ENCODE measurements at regions not wholly inside any gene's neighbourhood (a gene's known extent, or its start where the extent isn't known, plus 50 kb on each side); places are given as distances from the start of the nearest gene placed in this dataset.

DNA sequence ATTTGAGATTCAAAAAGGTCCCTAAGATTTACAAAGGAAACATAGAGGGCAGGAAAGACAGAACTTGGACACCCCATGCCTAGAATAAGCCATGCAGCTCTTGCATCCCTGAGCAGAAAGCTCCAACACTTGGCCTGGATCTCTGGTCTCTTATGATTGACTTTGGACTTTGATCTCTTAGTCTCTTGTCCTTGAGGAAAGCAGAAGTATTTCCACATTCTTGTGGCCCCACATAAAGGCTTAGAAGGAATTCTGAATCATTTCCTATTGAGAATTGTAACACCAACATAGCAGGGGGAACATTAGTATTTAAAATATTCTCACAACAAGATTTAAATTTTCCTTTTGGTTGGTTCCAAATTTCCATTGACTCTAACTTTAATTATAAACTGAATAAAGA, 283.7 kb upstream of the PRKD1 start:
- Histone ChIP-seq H3K9me3 (no peaks in the 10 kb centered on the region), H3K4me1 (no peaks in the 10 kb centered on the region), H3K36me3 (no peaks in the 10 kb centered on the region), H3K4me3 (no peak overlapping the region), H3K27me3 (no peaks in the 10 kb centered on the region), H3K27ac (no peak overlapping the region)
- ATAC-seq (ENCODE audit: low FRiP score in 2 of 2) (no peak), DNase-seq (no peak)
- TF ChIP-seq EP300 (IDR thresholded peaks at IDR 0.05) (no peak), POLR2A (IDR thresholded peaks at IDR 0.05) (no peak), POLR2AphosphoS5 (IDR thresholded peaks at IDR 0.05) (no peak)
- TF ChIP-seq, protein P1, sequence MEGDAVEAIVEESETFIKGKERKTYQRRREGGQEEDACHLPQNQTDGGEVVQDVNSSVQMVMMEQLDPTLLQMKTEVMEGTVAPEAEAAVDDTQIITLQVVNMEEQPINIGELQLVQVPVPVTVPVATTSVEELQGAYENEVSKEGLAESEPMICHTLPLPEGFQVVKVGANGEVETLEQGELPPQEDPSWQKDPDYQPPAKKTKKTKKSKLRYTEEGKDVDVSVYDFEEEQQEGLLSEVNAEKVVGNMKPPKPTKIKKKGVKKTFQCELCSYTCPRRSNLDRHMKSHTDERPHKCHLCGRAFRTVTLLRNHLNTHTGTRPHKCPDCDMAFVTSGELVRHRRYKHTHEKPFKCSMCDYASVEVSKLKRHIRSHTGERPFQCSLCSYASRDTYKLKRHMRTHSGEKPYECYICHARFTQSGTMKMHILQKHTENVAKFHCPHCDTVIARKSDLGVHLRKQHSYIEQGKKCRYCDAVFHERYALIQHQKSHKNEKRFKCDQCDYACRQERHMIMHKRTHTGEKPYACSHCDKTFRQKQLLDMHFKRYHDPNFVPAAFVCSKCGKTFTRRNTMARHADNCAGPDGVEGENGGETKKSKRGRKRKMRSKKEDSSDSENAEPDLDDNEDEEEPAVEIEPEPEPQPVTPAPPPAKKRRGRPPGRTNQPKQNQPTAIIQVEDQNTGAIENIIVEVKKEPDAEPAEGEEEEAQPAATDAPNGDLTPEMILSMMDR (IDR thresholded peaks at IDR 0.05): no peak

GRCh38 chr14:30214014-30214413, 286.4 kb upstream of the PRKD1 start:
- Histone ChIP-seq H3K27ac (no peak overlapping the region), H3K4me3 (no peak overlapping the region), H3K27me3 (no peaks in the 10 kb centered on the region), H3K4me1 (no peaks in the 10 kb centered on the region), H3K9me3 (no peaks in the 10 kb centered on the region), H3K36me3 (no peaks in the 10 kb centered on the region)
- WGBS, 2 donors: 60 to 67% methylated on average over 3 of the region's 3 CpGs
- DNase-seq: no peak
- TF ChIP-seq, protein P1 (IDR thresholded peaks at IDR 0.05): no peak
- TF ChIP-seq EP300 (IDR thresholded peaks at IDR 0.05) (no peak), POLR2A (IDR thresholded peaks at IDR 0.05) (no peak), POLR2AphosphoS5 (IDR thresholded peaks at IDR 0.05) (no peak)
- ATAC-seq (ENCODE audit: low FRiP score in 2 of 2): no peak

DNA sequence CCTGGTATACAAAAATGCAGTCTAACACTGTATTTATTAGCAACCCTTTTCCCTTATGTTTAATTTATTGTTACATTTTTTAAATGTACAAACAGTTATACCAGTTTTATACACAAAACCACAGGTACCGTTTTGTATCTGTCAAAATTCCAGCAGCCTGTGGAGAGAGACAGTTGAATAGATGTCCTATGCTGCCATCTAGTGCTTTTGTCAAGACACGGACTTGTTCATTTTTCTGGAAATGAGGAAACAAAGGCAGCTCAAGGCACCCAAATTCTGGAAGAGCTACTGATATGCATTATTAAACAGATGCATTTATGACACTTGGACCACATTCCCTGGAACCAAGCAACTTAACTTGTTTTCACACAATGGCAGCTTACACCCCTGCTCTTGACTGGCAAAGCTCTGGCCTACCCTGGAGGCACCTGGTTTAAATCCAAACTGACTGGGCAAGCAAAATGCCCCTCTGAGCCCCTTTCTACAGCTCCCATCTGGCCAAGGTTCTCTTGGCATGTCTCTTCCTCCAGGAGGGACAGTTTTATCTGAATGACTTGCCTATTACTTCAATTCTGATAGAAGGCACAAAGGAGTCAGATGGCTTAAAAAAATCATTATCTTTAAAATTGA, 286.9 kb upstream of the PRKD1 start:
- ATAC-seq (ENCODE audit: low FRiP score in 2 of 2) (peak in 1 of 2 donors; percentile 72), DNase-seq (no peak)
- H3K4me3 ChIP-seq: no peak overlapping the region
- H3K36me3 ChIP-seq: no peaks in the 10 kb centered on the region
- H3K4me1 ChIP-seq: no peaks in the 10 kb centered on the region
- TF ChIP-seq POLR2A (IDR thresholded peaks at IDR 0.05) (no peak), EP300 (IDR thresholded peaks at IDR 0.05) (no peak), POLR2AphosphoS5 (IDR thresholded peaks at IDR 0.05) (no peak)
- TF ChIP-seq, protein P1 (IDR thresholded peaks at IDR 0.05): peak in 5 of 6 experiments; percentile 28 to 64 (median 49)
- no peak overlapping the region for H3K27ac ChIP-seq
- H3K27me3 ChIP-seq: no peaks in the 10 kb centered on the region
- no peaks in the 10 kb centered on the region for H3K9me3 ChIP-seq
- 0% methylated on average over 2 of the region's 2 CpGs for WGBS, 2 donors

DNA sequence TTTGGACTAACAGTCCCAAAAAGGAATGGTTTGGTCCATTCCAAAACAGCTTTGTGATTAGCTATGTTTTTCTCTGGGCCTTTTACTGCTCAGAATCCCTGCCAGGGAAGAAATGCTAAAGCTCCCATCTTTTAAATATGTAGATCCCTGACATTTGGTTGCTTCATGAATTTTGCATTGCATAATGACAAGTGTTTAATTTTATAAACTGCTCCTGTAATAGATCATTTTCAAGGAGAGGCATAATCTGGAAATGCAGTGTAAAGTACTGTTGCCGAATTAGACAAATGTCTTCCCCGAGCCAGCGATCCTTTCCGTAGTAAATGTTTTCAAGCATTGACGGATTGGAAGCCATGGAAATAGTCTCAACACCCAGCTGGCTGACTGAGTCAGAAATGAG, 291.3 kb upstream of the PRKD1 start:
- H3K9me3 ChIP-seq: no peaks in the 10 kb centered on the region
- H3K36me3 ChIP-seq: no peaks in the 10 kb centered on the region
- DNase-seq (no peak), ATAC-seq (ENCODE audit: low FRiP score in 2 of 2) (no peak)
- no peak for TF ChIP-seq POLR2A (IDR thresholded peaks at IDR 0.05)
- no peak for TF ChIP-seq EP300 (IDR thresholded peaks at IDR 0.05)
- TF ChIP-seq, protein P1 (IDR thresholded peaks at IDR 0.05): no peak
- no peak for TF ChIP-seq POLR2AphosphoS5 (IDR thresholded peaks at IDR 0.05)
- WGBS, 2 donors: 88 to 93% methylated on average over 5 of the region's 5 CpGs
- no peak overlapping the region for H3K4me3 ChIP-seq
- no peaks in the 10 kb centered on the region for H3K27me3 ChIP-seq
- no peak overlapping the region for H3K27ac ChIP-seq
- H3K4me1 ChIP-seq: peaks cover 4 to 12% (median 7%) of the 10 kb centered on the region in 4 donors

DNA sequence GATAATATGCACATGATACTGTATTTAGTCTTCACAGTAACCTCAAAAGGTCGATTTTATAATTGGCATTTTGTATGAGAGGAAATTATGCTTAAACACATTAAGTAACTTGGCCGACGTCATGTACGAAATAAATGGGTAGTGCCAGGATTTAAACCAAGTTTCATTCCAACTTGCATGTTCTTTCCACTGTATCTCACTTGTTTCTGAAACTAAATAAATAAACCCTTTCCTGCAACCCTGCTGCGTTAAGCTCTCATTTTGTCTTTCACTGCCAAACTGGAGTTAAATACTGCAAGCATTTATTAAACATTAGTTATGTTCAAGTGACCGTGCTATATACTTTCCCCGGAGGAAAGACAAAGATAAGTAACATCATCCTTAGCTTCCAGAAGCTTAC, 293.9 kb upstream of the PRKD1 start:
- 37 to 48% methylated on average over 7 of the region's 7 CpGs for WGBS, 2 donors
- DNase-seq: no peak
- peaks cover 4 to 21% (median 9%) of the 10 kb centered on the region in 4 donors for H3K4me1 ChIP-seq
- no peak for ATAC-seq (ENCODE audit: low FRiP score in 2 of 2)
- H3K9me3 ChIP-seq: no peaks in the 10 kb centered on the region
- no peaks in the 10 kb centered on the region for H3K36me3 ChIP-seq
- H3K4me3 ChIP-seq: no peak overlapping the region
- TF ChIP-seq POLR2A (IDR thresholded peaks at IDR 0.05) (no peak), EP300 (IDR thresholded peaks at IDR 0.05) (no peak), POLR2AphosphoS5 (IDR thresholded peaks at IDR 0.05) (no peak)
- TF ChIP-seq, protein P1 (IDR thresholded peaks at IDR 0.05): no peak
- H3K27ac ChIP-seq: no peak overlapping the region
- no peaks in the 10 kb centered on the region for H3K27me3 ChIP-seq

All from upper lobe of left lung (tissue), 6 donors.